ENCODE measurements at regions not wholly inside any gene's neighbourhood (a gene's known extent, or its start where the extent isn't known, plus 50 kb on each side); places are given as distances from the start of the nearest gene placed in this dataset.

GRCh38 chr20:10853731-10854130, 179.9 kb upstream of the JAG1 start:
- in situ Hi-C loops (cut with MboI; ENCODE audit: low pct_unique_long_range_greater_than_20kb, low sequenced_read_pairs) = no loop called here
- no peak for DNase-seq

- in situ Hi-C loops (cut with MboI; ENCODE audit: low pct_unique_long_range_greater_than_20kb, low sequenced_read_pairs) = no loop called here
- DNase-seq = no peak
Measured at GRCh38 chr20:10854976-10855375, 181.2 kb upstream of the JAG1 start.

GRCh38 chr20:10855778-10856177, 182.0 kb upstream of the JAG1 start:
- DNase-seq = no peak

GRCh38 chr20:10856237-10857015, 182.6 kb upstream of the JAG1 start:
- in situ Hi-C loops (cut with MboI; ENCODE audit: low pct_unique_long_range_greater_than_20kb, low sequenced_read_pairs) = no loop called here
- DNase-seq = no peak

More at GRCh38 chr20:10855778-10856177, 182.0 kb upstream of the JAG1 start:
- in situ Hi-C loops (cut with MboI; ENCODE audit: low pct_unique_long_range_greater_than_20kb, low sequenced_read_pairs) = no loop called here

GRCh38 chr20:10857352-10858070, 183.7 kb upstream of the JAG1 start:
- no peak for DNase-seq
- in situ Hi-C loops (cut with MboI; ENCODE audit: low pct_unique_long_range_greater_than_20kb, low sequenced_read_pairs) = no loop called here

GRCh38 chr20:10861090-10861489, 187.3 kb upstream of the JAG1 start:
- DNase-seq = no peak

GRCh38 chr20:10861619-10862018, 187.8 kb upstream of the JAG1 start:
- no peak for DNase-seq
- in situ Hi-C loops (cut with MboI; ENCODE audit: low pct_unique_long_range_greater_than_20kb, low sequenced_read_pairs) = no loop called here

More at GRCh38 chr20:10861090-10861489, 187.3 kb upstream of the JAG1 start:
- in situ Hi-C loops (cut with MboI; ENCODE audit: low pct_unique_long_range_greater_than_20kb, low sequenced_read_pairs) = no loop called here

- in situ Hi-C loops (cut with MboI; ENCODE audit: low pct_unique_long_range_greater_than_20kb, low sequenced_read_pairs) = no loop called here
- DNase-seq = no peak
Measured at GRCh38 chr20:10863337-10864060, 189.7 kb upstream of the JAG1 start.

- in situ Hi-C loops (cut with MboI; ENCODE audit: low pct_unique_long_range_greater_than_20kb, low sequenced_read_pairs) = no loop called here
- no peak for DNase-seq
Measured at GRCh38 chr20:10864076-10864672, 190.4 kb upstream of the JAG1 start.

- in situ Hi-C loops (cut with MboI; ENCODE audit: low pct_unique_long_range_greater_than_20kb, low sequenced_read_pairs) = no loop called here
Measured at GRCh38 chr20:10868299-10868698, 194.5 kb upstream of the JAG1 start.

GRCh38 chr20:10873026-10873425, 199.2 kb upstream of the JAG1 start:
- in situ Hi-C loops (cut with MboI; ENCODE audit: low pct_unique_long_range_greater_than_20kb, low sequenced_read_pairs) = no loop called here
- DNase-seq = no peak

More at GRCh38 chr20:10868299-10868698, 194.5 kb upstream of the JAG1 start:
- DNase-seq = no peak

- DNase-seq = no peak
- in situ Hi-C loops (cut with MboI; ENCODE audit: low pct_unique_long_range_greater_than_20kb, low sequenced_read_pairs) = loop anchor here (25.0 kb wide), 1 partner anchor 88 kb away; no protein-coding TSS in a partner anchor
Measured at GRCh38 chr20:10875653-10876052, 201.9 kb upstream of the JAG1 start.

- in situ Hi-C loops (cut with MboI; ENCODE audit: low pct_unique_long_range_greater_than_20kb, low sequenced_read_pairs) = loop anchor here (25.0 kb wide), 1 partner anchor 89 kb away; no protein-coding TSS in a partner anchor
- no peak for DNase-seq
Measured at GRCh38 chr20:10876558-10876957, 202.8 kb upstream of the JAG1 start.

- in situ Hi-C loops (cut with MboI; ENCODE audit: low pct_unique_long_range_greater_than_20kb, low sequenced_read_pairs) = loop anchor here (25.0 kb wide), 1 partner anchor 90 kb away; no protein-coding TSS in a partner anchor
Measured at GRCh38 chr20:10877342-10877741, 203.5 kb upstream of the JAG1 start.

GRCh38 chr20:10883166-10883565, 209.4 kb upstream of the JAG1 start:
- in situ Hi-C loops (cut with MboI; ENCODE audit: low pct_unique_long_range_greater_than_20kb, low sequenced_read_pairs) = loop anchor here (25.0 kb wide), 1 partner anchor 96 kb away; no protein-coding TSS in a partner anchor
- peak; percentile 6 for DNase-seq

More at GRCh38 chr20:10877342-10877741, 203.5 kb upstream of the JAG1 start:
- DNase-seq = no peak

GRCh38 chr20:10893321-10893720, 219.5 kb upstream of the JAG1 start:
- in situ Hi-C loops (cut with MboI; ENCODE audit: low pct_unique_long_range_greater_than_20kb, low sequenced_read_pairs) = loop anchor here (25.0 kb wide), 1 partner anchor 106 kb away; no protein-coding TSS in a partner anchor

GRCh38 chr20:10897336-10897735, 223.5 kb upstream of the JAG1 start:
- in situ Hi-C loops (cut with MboI; ENCODE audit: low pct_unique_long_range_greater_than_20kb, low sequenced_read_pairs) = loop anchor here (25.0 kb wide), 1 partner anchor 110 kb away; no protein-coding TSS in a partner anchor
- DNase-seq = no peak

More at GRCh38 chr20:10893321-10893720, 219.5 kb upstream of the JAG1 start:
- DNase-seq = no peak

- in situ Hi-C loops (cut with MboI; ENCODE audit: low pct_unique_long_range_greater_than_20kb, low sequenced_read_pairs) = loop anchor here (25.0 kb wide), 1 partner anchor 111 kb away; no protein-coding TSS in a partner anchor
- DNase-seq = no peak
Measured at GRCh38 chr20:10898552-10898951, 224.8 kb upstream of the JAG1 start.

- in situ Hi-C loops (cut with MboI; ENCODE audit: low pct_unique_long_range_greater_than_20kb, low sequenced_read_pairs) = no loop called here
- DNase-seq = no peak
Measured at GRCh38 chr20:10902174-10902573, 228.4 kb upstream of the JAG1 start.

All from KBM-7 (cell line).